Astrocyte of the cerebellum (primary cell): ENCODE measurements at regions not wholly inside any gene's neighbourhood (a gene's known extent, or its start where the extent isn't known, plus 50 kb on each side); places are given as distances from the start of the nearest gene placed in this dataset.
A peak's percentile ranks its signal among the peaks of the same experiment; 100 is the strongest.

Experiments used
- DNase-seq: peaks from one replicate; pipeline ENCODE4 v3.0.0-alpha.2; 2011; ENCODE audit warnings: low read depth
- H3K4me3 ChIP-seq: 2 replicates; pipeline ENCODE4 v1.5.1; 2011; ENCODE audit warnings: mild to moderate bottlenecking, low read depth, low read length, moderate library complexity
- CTCF ChIP-seq: IDR thresholded peaks from 2 replicates; pipeline ENCODE4 v1.5.1; 2012; ENCODE audit warnings: low read length, low read depth, moderate library complexity, mild to moderate bottlenecking; ENCODE audit errors: missing control alignments
- in situ Hi-C: cut with HindIII; loops from 2 replicates; pipeline ENCODE4 v1.10.0; 2017; ENCODE audit warnings: low sequenced_read_pairs

- no peak overlapping the region for H3K4me3 ChIP-seq
- in situ Hi-C loops = no loop called here
- TF ChIP-seq CTCF = no peak
- DNase-seq = no peak
Observed at GRCh38 chr9:28781481-28781880, 1208.2 kb upstream of the C9orf72 start.

GRCh38 chr9:28782630-28783029, 1209.3 kb upstream of the C9orf72 start:
- H3K4me3 ChIP-seq = no peak overlapping the region
- DNase-seq = no peak
- no peak for TF ChIP-seq CTCF
- in situ Hi-C loops = no loop called here

GRCh38 chr9:28792716-28793115, 1219.4 kb upstream of the C9orf72 start:
- DNase-seq = no peak
- no peak overlapping the region for H3K4me3 ChIP-seq
- in situ Hi-C loops = no loop called here
- TF ChIP-seq CTCF = no peak

GRCh38 chr9:28799876-28800275, 1226.6 kb upstream of the C9orf72 start:
- in situ Hi-C loops = no loop called here
- no peak for DNase-seq
- no peak overlapping the region for H3K4me3 ChIP-seq
- TF ChIP-seq CTCF = no peak

GRCh38 chr9:28801144-28801799, 1228.0 kb upstream of the C9orf72 start:
- in situ Hi-C loops = no loop called here
- H3K4me3 ChIP-seq = no peak overlapping the region
- DNase-seq = peak; percentile 20
- no peak for TF ChIP-seq CTCF

- no peak overlapping the region for H3K4me3 ChIP-seq
- no peak for DNase-seq
- in situ Hi-C loops = no loop called here
- TF ChIP-seq CTCF = no peak
Observed at GRCh38 chr9:28805197-28805596, 1231.9 kb upstream of the C9orf72 start.

- H3K4me3 ChIP-seq = no peak overlapping the region
- in situ Hi-C loops = no loop called here
- TF ChIP-seq CTCF = no peak
- DNase-seq = peak; percentile 12
Observed at GRCh38 chr9:28808042-28808441, 1234.8 kb upstream of the C9orf72 start.
